HG03457 (cell line): ENCODE measurements at regions not wholly inside any gene's neighbourhood (a gene's known extent, or its start where the extent isn't known, plus 50 kb on each side); places are given as distances from the start of the nearest gene placed in this dataset.
"Not testable (repeated sequence)": the region's sequence is repeated elsewhere in the genome, so short reads cannot be mapped to it uniquely, and the experiment has no call there.

ENCODE experiments used
- ATAC-seq: cut with Tn5 transposase; IDR thresholded peaks from one replicate; pipeline ENCODE4 v1.9.1; 2021; ENCODE audit warnings: moderate number of reproducible peaks; ENCODE audit not compliant: unreplicated experiment

DNA sequence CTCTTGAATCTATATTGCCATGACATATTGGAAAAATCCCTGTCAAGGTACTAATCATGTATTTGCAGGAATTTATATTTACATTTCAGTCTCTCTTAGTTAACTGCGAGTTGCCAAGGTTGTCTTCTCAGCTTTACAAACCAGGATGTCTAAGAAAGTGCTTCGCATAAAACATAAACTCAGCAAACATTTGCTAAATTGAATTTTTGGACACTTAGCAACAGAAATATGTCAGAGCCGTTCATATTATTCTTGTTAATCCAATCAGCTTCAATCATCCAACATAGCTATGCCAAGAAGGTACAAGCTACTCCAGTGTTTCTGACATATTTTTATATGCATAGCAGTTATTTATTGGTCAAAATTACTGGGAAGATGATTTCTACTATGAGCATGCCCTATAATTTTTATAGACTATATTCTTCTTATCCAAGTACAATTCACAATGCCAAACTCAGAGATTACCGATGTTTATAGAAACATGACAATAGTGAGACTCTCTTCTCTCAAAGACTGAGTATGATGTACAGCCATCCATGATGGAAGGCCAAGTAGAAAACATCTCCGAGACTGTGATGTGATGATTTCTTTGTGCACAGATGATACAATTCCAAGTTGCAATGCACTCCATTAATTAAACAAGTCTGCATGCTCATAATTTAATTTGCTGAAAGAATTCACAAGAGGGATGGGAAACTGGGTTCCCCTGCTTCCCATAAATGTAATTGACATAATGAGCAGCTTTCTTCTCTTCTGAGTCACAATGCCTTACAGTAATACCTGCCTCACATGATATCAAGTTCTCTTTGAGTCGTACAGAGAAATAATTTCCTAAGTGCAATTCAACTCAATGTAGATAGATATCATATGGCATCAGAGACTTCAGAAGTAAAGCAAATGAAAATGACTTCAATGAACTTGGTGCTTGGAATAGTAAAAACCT is 776.3 kb downstream of the EFNB2 start:
- no peak for ATAC-seq

DNA sequence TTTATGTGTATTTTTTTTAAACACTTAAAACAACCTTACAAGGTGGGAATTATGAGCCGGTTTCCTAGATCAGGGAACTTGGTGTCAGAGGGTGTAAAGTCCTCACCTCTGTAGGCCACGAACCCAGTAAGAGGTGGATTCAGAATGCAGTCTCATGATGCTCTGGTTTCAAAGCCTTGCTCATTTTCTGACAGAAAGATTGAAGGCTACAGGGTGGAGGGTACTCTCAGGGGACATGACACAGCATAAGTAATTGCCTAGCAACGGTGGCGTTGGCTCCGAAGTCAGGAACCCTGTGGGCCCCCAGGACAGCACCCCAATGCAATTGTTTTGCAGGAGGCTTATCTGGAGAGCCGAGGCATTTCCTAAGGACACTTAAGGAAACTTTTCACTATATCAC is 794.7 kb downstream of the EFNB2 start:
- no peak for ATAC-seq

DNA sequence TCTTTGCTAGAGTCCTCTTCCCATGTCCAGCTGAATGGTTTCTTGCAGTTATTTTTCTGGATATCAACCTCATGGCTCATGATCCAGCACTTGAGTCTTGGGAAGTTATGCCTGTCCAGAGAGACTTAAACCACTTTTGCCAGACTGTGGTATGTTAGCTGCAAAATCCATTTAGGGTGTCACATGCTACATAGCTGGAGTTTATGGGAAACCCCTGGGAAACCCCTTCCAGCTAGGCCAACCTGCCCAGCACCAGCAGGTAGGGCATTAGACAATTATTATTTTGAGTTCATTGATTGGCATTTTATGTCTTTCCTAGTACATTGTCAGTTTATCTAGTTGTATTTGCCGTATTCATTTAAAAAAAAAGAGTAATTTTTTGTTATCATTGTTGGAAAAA is 797.8 kb downstream of the EFNB2 start:
- ATAC-seq: no peak

DNA sequence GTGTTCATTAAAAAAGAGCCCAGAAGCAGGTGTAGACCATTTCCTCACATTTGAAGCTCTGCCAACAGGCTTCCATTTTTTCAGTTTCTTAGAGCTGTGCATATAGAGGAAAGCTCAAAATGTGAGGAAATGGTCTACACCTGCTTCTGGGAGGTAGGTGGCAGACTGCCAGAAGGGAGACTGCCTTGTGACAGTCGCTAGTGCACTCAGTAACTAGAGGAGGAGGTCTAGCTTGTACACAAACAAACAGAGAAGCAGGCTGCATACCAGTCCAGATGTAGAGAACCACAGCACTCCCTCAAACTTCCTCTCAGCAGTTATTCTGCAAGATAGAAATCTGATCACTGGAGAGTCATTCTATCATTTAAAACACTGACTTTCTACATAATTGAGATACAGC is 800.2 kb downstream of the EFNB2 start:
- no peak for ATAC-seq

DNA sequence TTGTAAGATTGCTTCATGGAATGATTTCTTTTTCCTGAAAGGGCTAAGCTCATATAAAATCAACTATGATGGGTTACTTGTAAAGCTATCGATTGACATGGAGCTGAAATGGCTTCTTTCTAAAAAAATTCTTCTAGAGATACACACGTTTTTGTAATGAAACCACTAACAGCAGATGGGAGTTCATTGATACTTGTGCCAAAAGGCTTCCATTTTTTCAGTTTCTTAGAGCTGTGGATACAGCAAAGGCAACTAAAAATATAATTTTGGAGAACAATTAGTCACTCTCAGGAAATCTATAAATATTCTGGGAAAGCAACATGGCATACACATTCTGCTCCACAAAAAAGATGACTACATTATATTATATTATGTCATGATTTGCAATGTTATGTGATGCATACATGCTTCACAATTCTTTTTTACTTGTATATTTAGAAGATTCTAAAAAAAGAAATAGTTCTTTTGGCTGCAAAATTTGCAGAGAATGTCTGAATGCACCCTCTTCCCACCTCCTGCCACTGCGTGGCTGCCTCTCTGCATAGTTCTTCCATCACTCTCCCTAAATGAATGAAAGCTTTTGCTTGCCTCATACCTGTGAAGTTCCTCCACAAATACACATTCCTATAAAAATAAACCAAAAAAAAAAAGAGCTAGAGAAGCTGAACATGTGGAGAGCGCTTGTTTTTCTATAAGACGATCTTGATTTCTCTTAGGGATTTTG is 802.5 kb downstream of the EFNB2 start:
- no peak for ATAC-seq

DNA sequence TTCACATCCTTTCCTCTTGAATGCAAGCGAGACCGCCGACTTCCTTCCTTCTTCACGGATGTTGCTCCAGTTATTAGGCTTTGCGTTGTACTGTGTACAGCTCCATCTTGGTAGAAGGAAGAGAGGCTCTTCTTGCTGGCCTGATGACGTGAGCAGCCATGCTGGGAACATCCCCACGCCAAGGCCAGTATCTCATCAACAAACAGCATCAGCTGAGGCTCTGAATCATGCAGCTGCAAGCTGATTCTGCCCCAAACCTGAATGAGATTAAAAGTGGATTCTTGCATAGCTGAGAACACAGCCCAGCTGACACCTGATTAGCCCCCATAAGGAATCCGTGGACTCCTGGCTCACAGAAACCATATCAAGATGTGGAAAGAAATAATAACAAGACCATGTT is 809.6 kb downstream of the EFNB2 start:
- ATAC-seq: no peak

DNA sequence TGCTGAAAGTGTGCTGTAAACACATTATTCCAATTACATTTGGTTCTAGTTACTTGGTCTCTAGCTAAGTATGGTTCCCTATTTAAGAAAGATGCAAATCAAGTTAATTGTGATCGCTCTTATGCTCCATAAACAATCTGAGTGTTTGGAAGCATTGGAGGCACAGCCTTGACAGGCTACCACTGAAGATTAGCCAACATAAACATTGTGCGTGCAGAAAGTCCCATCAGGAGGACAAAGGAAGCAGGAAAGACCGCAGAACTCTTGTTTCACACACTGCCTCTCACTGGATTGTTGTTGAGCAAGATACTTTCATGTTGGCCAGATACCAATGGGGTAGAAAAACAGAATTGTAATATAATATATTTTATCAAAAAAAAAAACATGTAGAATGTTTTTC is 814.4 kb downstream of the EFNB2 start:
- no peak for ATAC-seq

DNA sequence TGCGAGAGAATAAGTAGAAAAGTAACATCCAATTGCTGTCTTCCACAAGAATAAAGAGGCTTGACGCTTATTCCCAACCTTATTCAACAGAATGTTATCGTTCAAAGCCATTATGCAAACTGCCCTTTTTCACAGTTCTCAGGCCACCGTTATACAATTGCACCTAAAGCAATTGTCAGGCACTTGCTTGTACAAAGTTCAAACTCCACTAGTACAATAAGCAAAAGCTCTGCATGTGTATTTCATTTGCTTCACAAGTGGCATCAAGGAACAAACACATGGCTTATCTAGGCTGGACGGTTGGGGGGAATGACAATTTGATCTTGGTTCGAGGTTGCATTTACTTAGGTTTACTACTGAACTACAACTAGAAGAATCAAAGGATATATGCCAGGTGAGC is 815.6 kb downstream of the EFNB2 start:
- ATAC-seq: no peak

DNA sequence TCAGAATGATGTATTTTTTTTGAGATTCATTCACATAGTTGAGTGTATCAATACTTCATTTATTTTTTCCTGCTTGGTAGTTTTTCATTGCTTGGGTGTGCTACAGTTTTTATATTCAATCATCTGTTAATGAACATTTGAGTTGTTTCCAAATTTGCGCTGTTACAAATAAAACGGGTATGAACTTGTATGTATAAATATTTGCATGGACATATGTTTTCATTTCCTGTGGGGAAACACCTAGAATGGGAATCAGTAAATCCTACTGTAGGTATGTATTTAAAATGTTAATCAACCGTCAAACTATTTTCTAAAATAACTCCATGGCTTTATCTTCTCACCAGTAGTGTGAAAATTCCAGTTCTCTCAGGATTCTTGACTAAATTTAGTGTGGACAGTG is 826.3 kb downstream of the EFNB2 start:
- no peak for ATAC-seq

DNA sequence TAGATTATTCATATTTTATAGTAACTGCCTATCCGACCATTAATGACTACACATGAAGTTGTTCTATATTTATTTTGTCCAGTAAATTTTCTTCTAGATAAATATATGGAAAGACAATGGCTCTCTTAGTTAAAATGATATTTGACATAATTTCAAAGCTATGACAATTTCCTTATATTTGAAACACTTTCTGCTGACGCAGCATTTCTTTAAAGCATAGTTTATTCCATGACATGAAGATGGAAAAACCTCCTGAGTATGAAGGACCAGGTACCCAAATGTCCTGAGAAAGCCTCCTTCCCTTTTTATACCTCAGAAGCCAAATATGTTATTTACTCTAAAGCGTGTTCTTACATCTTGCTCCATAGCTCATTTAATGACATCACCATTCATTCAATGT is 831.6 kb downstream of the EFNB2 start:
- ATAC-seq: no peak

DNA sequence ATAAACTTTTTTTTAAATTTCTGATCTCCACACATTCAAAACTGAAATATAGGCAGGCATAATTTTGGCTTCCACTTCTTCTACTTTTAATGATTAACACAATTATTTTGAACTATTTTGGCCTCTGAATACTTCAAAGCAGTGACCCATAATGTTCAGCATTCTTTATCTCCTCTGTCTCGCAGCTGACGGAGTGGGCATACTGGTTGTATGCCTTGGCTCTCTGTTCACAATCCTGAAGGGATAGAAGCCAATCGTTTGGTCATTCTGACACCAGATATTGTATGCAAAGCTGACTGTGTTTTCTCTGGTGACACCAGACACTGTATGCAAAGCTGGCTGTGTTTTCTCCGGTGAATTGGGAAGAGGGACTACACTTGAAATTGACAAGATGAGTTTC is 833.0 kb downstream of the EFNB2 start:
- no peak for ATAC-seq

DNA sequence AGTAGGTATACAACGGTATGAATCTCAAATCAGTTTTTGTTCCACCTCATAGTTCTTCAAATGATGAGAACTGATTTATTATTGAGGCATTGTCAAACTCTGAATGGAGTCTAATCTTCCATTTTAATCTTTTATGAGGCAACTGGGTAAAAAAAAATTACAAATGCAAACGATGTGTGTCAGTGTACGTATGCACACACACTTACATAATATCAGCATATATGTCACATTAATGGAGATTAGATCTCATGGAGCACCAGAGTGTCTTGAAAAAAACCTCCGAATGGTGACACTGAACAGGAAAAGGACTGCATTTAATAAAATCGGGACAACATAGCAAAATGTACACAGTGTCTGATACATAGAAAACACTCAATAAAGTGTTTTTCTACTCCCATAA is 842.7 kb downstream of the EFNB2 start:
- ATAC-seq: no peak

DNA sequence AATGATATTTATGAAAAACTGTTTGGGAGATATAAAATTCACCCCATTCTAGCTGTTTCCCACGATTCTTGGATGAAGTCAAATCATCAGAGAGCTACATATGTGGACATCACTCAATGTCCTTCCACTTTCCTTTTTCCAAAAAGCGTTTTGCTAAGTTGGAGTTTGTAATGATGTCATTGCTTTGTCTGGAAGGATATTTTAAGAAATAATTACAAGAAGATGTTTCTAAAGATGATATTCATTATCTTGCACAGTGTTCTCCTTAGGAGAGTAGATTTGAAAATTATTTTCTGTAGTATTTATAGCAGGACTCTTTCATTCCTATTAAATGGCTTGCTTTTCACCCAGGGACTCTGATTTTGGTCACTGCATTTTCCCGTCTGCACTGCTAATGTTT is 851.2 kb downstream of the EFNB2 start:
- ATAC-seq: no peak

DNA sequence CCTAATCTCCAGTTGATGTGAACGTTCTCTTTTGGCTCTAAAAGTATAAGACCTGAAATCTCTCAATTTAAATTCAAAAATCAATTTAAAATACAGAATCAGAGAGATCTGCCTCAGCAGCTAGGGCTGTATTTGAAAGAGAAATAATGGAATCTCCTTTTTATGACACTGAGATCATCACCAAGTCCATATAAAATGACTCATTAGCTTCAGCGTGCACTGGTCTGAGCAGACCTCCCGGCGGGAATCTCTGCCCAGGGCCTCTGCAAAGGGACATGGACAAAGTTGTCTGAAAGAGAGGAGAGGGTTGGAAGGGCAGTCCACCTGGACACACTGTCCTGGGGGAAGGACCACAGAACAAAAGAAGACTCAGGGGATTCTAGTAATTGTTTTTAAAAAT is 855.6 kb downstream of the EFNB2 start:
- no peak for ATAC-seq

DNA sequence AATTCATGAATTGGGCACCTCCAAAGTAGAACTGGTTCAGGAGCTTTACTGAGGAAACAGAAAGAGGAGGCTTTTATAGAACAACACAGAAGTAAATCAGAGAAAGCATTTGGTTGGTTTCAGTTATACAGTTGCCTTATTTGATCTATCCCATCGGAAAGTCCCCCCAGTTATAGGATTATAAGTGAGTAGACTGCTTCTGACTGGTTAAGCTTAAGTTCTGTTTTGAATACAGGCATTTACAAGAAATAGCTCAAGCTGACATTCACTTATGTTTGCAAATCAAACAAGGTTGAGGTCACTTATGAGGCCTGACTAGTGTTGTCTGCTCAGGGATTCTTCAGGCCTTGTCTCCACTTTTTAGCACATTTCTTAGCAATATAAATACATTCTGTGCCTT is 857.4 kb downstream of the EFNB2 start:
- ATAC-seq: no peak

DNA sequence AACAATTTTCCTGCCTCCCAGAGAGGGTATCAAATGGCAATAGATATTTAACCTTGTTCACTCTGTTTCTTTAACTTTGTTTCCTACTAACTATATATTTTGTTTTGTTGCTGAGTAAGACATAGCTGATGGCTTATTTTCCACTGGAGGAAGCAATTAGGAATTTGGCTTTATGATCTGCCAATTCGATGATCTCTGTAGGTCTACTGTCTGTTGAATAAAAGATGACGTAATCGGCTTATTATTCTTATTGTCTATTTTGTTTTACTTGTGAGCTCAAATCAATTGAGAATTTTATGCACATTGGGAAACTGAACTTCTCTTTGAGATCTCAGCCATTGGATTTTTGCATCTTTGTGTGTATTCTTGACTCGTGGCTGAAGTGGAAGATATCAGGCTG is 862.6 kb downstream of the EFNB2 start:
- ATAC-seq: no peak

DNA sequence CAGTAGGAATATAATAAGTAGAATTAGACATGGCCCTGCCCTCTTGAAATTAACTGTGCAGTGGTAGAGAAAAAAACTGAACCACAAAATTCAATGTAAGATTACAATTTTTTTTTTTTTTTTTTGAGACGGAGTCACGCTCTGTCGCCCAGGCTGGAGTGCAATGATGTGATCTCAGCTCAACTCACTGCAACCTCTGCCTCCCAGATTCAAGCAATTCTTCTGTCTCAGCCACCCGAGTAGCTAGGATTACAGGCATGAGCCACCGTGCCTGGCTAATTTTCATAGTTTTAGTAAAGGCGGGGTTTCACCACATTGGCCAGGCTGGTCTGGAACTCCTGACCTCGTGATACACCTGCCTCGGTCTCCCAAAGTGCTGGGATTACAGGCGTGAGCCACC is 864.3 kb downstream of the EFNB2 start:
- not testable (repeated sequence) for ATAC-seq

DNA sequence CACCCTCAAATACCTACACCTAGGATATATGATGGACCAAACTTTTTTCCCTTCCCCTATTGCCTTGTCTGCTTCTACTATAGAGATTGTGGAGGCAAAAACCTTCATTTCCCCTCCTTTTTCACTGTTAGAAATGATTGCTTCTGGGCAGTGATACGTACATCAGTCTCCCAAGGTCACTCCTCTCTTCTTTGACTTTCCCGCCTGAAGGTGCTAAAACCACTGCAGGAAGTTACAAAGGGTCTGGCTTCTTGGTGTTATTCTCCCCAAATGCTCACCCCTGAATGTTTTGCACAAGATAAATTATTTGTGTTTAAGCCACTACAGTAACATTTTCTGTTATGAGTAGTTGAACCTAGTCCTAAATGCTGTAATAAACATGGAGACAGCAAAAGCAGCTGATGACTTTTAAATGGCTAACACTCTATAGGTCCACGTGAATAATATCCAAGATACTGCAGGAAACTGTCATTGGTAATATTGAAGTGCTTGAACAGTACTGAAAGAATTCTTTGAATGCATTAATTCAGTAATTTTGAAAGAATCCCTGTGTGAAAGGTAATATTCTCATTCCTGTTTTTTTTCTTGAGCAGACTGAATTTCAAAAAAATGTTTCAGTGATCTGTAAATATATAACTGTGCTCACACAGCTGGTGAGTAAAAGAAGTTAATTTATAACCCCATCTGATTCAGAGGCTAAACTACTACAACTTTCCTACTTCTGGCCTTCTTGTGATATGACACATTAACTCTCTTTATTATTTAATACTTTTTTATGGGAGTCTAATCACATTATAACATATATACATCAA is 865.1 kb downstream of the EFNB2 start:
- ATAC-seq: no peak

DNA sequence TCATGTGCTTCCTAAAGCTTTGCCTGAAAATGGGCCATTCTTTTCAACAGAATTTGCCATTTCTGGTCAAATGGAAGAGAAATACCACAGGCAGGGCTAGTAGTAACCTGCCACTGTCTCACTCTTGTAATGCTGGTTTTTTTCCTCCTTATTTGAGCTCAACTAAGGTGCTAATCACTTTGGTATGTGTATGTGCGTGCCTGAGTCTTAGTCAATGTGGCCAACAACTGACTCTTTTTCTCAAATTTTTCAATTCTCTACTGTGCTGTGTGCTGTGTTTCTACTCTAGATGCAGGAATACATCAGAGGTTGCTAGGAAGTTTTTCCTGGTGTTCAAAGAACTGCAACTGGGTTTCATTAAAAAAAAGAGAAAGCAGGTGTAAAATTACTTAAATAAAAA is 870.2 kb downstream of the EFNB2 start:
- no peak for ATAC-seq

DNA sequence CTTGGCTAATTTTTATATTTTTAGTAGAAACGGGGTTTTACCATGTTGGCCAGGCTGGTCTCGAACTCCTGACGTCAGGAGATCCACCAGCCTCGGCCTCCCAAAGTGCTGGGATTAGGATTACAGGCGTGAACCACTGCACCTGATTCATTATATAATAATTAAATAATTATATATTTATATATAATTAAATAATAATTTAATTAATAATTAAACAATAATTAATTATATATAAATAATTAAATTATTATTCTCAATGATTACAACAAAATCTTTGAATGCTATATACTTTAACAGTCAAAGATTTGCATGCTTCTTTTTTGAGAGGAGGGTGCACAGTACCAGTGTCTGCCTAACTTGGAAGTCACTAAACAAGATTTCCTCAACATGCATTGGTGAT is 872.3 kb downstream of the EFNB2 start:
- no peak for ATAC-seq

DNA sequence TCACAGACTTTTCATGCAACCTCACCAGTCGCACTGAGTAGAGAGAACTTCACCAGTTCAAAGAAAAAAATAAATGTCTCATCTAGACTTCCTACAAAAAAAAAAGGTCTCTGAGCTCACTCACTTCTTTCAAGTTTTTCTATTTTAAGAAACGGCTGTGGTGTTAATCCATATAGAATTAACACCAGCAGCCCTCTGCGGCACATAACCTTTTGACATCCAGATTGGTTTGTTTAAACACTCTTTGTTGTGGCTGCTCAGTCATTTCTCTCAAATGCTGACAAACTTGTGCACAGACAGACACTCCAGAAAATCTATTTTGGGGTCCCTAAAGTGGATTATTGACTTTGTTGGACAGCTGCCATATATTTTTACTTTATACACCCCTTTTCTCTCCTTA is 874.9 kb downstream of the EFNB2 start:
- no peak for ATAC-seq

DNA sequence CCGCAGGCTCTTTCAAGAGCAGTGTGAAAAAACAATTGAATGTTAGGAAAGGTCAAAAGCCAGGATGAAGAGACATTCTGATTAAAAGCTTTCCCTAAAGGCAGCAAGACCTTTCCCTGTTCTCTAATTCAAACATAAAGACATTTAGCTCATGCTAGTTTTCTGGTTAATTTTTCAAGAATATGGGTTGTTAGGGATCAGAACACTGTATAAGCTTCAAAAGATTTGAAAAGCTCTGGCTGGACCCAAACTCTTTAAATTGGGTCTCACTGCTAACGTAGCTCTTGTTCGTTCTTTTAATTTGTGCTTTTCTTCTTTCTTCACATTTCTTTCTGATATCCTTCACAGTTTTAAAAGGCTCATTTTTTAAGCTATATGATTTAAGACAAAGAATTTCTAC is 877.0 kb downstream of the EFNB2 start:
- ATAC-seq: no peak
